IPS-20b (cell line): ENCODE measurements at regions not wholly inside any gene's neighbourhood (a gene's known extent, or its start where the extent isn't known, plus 50 kb on each side); places are given as distances from the start of the nearest gene placed in this dataset.

Experiments used
- H3K27ac ChIP-seq: one replicate; pipeline ENCODE4 v1.5.1; 2013; ENCODE audit warnings: low read length
- H3K27me3 ChIP-seq: 2 replicates; pipeline ENCODE4 v1.6.1; 2013; ENCODE audit warnings: mild to moderate bottlenecking, low read length, inconsistent platforms; ENCODE audit not compliant: insufficient read depth
- H3K36me3 ChIP-seq: 2 replicates; pipeline ENCODE4 v1.6.1; 2013; ENCODE audit warnings: low read depth, mild to moderate bottlenecking, inconsistent platforms, low read length, moderate library complexity; ENCODE audit not compliant: insufficient read depth
- H3K4me1 ChIP-seq: 2 replicates; pipeline ENCODE4 v1.6.1; 2013; ENCODE audit warnings: mild to moderate bottlenecking, control low read depth, inconsistent platforms, low read length, moderate library complexity; ENCODE audit not compliant: insufficient read depth
- H3K4me3 ChIP-seq: 2 replicates; pipeline ENCODE4 v1.5.1; 2013; ENCODE audit warnings: mild to moderate bottlenecking, low read length, inconsistent platforms
- H3K9ac ChIP-seq: 2 replicates; pipeline ENCODE4 v1.6.1; 2013; ENCODE audit warnings: low read depth, mild to moderate bottlenecking, inconsistent platforms, low read length, moderate library complexity
- H3K9me3 ChIP-seq: 2 replicates; pipeline ENCODE4 v1.6.1; 2013; ENCODE audit warnings: mild to moderate bottlenecking, low read depth, low read length, inconsistent platforms; ENCODE audit not compliant: insufficient read depth

DNA sequence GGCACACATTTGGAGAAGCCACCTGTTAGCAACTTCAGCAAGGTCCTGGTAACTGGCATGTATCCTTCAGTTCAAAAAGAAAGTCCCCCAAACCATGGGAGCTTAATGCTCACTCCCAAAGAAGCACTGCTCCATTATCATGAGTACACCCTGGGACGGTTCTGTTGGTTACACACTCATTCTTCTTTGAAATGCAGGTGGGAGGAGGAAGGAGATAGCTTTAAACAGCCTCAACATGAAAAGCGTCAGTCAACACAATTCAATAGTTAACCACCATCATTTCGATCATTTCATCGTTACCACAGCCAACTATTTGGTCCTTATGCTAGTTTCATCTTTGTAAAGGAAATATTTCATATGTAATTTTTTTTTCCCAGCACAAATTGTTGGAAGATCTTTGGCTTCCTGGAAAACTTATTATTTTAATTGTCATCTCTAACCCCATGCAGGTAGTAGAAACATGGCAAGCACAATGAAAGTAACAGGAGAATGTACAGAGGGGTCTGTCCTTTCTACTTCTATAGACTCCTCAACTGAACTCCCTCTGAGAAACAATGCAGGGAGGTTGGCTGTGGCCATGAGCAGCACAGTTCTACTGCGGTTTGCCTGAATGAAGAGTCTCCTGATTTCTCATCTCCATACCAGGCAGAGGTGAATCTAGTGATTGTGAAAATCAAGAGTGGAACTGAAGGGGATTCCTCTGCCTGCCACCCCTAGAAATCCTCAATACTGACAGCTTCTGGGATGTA, 196.4 kb upstream of the FOXN3 start:
- 0 out of 2 replicates have a peak overlapping the region, but pooled peaks have one; percentile 3 for H3K9ac ChIP-seq
- peaks cover 18% of the 10 kb centered on the region for H3K36me3 ChIP-seq
- H3K4me3 ChIP-seq: no peak overlapping the region
- peaks cover 44% of the 10 kb centered on the region for H3K4me1 ChIP-seq
- no peaks in the 10 kb centered on the region for H3K27me3 ChIP-seq
- H3K27ac ChIP-seq: peak overlapping the region; percentile 26
- no peaks in the 10 kb centered on the region for H3K9me3 ChIP-seq

DNA sequence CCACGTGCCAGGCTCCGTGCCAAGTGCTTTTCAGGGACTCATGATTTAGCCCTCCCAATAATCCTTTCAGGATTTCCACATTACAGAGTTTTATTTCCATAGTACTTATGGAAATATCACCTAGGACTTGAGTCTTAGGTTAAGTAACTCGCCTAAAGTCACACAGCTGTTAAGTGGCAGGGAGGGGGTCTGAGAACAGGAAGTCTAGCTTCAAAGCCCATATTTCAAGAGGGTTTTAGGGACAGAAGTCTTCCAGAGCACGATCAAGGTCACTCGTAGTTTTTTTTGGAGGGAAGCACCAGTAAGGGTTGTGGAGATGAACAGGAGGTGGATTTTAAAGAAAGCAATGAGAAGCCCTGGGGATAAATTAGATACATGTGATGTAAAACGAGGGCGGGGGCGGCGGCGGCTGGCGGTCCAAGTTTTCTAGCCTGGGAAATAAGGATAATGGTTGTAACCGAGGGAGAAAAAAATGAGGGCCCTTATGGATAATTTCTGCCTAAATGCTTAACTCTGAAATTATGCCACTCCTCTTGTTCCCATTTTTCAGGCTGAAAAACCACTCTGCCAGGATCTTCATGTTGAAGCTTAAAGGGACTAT, 192.6 kb upstream of the FOXN3 start:
- Histone ChIP-seq H3K4me3 (no peak overlapping the region), H3K9ac (no peak overlapping the region), H3K27ac (no peak overlapping the region), H3K27me3 (no peaks in the 10 kb centered on the region), H3K4me1 (peaks cover 26% of the 10 kb centered on the region), H3K9me3 (no peaks in the 10 kb centered on the region), H3K36me3 (peaks cover 18% of the 10 kb centered on the region)

DNA sequence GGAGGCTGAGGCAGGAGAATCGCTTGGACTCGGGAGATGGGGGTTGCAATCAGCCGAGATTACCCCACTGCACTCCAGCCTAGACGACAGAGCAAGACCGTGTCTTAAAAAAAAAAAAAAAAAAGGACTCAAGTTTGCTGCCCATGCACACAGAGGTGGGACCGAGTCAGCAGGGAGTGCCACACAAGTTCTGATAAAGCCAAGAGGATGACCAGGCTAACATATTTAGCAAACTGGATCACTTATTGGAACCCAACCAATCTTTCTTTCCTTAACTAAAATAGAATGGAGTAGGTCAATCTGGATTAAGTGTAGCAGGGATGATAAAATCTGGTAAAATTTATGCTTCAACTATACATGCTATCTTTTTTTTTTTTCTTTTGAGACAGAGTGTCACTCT, 190.4 kb upstream of the FOXN3 start:
- no peak overlapping the region for H3K9ac ChIP-seq
- H3K27me3 ChIP-seq: no peaks in the 10 kb centered on the region
- H3K4me3 ChIP-seq: no peak overlapping the region
- H3K27ac ChIP-seq: no peak overlapping the region
- peaks cover 18% of the 10 kb centered on the region for H3K36me3 ChIP-seq
- H3K4me1 ChIP-seq: peaks cover 21% of the 10 kb centered on the region; the same call in 1 of the 2 replicates
- no peaks in the 10 kb centered on the region for H3K9me3 ChIP-seq

DNA sequence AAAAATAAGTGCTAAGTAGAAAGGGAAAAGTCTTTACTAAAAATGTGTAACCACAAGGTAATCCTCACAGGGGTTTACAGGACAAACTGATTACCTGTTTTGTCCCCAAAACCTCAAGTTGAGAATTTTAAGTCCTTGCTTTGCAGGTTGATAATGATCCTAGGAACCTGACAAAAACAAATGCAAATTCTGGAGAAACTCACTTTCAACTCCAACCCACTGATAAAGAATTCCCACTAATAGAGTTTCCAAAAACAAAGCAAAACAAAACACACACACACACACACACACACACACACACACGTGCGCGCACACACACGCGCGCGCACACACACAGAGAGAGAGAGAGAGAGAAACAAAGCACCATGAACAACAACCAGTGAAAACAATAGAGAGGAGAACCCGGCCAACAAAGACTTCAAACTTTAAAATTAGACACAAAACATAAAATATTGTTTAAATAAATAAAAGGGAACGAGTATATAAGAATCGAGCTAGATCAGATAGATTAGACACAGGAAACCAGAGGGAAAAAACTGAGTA, 187.0 kb upstream of the FOXN3 start:
- Histone ChIP-seq H3K27ac (no peak overlapping the region), H3K36me3 (peaks cover 5% of the 10 kb centered on the region; the same call in 1 of the 2 replicates), H3K4me3 (no peak overlapping the region), H3K9ac (peak overlapping the region; percentile 26; the same call in 1 of the 2 replicates), H3K9me3 (peaks cover 12% of the 10 kb centered on the region), H3K4me1 (peaks cover 23% of the 10 kb centered on the region; the same call in 1 of the 2 replicates), H3K27me3 (no peaks in the 10 kb centered on the region)

DNA sequence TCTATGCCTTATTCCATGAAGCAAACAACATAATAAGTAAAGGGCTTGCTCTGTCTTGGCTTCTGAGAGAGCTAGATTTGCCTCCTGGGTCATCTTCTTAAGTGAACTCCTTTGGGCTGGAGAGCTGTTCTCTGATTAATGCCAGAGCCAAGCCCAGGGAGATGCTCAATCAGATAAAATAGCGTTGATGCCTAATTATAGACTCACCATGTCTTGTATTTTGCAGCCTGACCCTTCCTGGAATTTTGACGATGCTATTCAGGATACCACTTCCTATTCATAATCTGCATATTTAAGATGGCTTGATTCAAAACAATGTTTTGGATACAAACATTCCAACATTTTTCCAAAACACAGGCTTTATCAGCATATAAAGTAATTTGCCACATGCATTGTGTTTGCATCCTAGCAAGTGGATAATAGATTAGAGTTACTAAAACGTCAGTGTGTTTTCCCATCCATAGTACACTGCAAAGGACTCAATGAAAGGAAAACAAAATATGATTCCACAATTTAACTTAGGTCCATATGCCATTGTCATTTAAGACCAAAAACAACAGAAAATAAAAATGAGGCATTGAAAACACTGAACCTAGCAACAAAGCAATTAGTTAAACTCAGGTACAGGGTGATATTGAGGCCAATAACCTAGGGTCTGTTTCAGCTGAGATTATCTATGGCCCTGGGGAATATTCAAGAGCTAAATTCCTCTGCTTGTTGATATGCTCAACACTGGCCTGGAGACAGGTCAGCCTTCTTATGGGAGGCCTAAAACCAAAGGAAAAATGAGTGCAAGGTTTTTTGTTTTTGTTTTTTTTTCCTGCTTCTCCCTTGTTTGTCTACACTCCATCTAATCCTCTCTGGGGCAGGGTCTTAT, 184.2 kb upstream of the FOXN3 start:
- Histone ChIP-seq H3K9ac (no peak overlapping the region), H3K36me3 (peaks cover 12% of the 10 kb centered on the region), H3K27me3 (no peaks in the 10 kb centered on the region), H3K27ac (no peak overlapping the region), H3K9me3 (peaks cover 31% of the 10 kb centered on the region), H3K4me1 (peaks cover 23% of the 10 kb centered on the region; the same call in 1 of the 2 replicates), H3K4me3 (no peak overlapping the region)

DNA sequence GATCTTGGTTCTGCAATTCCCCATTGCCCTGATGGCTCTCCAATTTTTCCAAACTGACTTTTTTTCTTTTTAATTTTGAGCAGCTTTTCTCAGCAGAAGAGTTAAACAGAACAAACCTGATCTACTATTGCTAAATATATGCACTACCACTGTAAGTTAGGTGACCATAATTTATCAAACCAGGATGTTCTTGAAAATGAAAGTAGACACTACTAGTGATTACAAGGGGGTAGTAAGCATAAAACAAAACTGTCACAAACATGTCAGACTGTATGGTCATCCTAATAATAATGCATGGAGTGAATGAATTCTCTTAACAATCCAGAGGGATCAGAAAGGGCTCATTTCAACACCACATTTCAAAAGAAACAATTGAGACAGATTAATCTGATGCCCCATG, 183.0 kb upstream of the FOXN3 start:
- no peak overlapping the region for H3K4me3 ChIP-seq
- H3K9me3 ChIP-seq: peaks cover 31% of the 10 kb centered on the region
- peaks cover 20% of the 10 kb centered on the region; the same call in 1 of the 2 replicates for H3K4me1 ChIP-seq
- peaks cover 12% of the 10 kb centered on the region for H3K36me3 ChIP-seq
- no peak overlapping the region for H3K9ac ChIP-seq
- no peak overlapping the region for H3K27ac ChIP-seq
- no peaks in the 10 kb centered on the region for H3K27me3 ChIP-seq

DNA sequence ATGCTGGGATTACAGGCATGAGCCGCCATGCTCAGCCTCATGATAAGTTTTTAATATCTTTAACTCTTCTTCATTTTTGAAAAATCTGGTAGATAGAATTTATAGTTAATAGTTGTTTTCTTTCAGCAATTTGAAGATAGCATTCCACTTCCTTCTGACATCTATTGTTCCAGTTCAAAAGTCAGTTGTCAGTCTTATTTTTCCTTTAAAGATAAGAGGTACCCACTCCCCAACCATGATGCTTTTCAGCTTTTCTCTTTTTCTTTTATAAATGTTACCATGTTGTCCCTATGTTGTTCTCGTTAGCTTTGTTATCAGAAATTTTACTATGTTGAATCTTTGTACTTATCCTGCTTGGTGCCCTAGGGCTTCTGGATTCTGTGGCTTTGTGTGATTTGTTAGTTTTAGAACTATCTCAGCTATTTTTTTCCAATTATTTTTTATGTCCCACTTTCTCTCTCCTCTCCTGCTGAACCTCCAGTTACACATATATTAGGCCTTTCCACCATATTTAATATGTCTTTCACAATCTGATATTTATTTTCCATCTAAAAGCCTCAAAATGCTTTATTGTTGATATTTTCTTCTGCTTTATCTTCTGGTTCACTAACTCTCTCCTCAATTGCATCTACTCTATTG, 181.6 kb upstream of the FOXN3 start:
- Histone ChIP-seq H3K9me3 (peaks cover 34% of the 10 kb centered on the region), H3K4me1 (peaks cover 8% of the 10 kb centered on the region; the same call in 1 of the 2 replicates), H3K9ac (no peak overlapping the region), H3K27me3 (no peaks in the 10 kb centered on the region), H3K27ac (no peak overlapping the region), H3K4me3 (no peak overlapping the region), H3K36me3 (peaks cover 17% of the 10 kb centered on the region)

DNA sequence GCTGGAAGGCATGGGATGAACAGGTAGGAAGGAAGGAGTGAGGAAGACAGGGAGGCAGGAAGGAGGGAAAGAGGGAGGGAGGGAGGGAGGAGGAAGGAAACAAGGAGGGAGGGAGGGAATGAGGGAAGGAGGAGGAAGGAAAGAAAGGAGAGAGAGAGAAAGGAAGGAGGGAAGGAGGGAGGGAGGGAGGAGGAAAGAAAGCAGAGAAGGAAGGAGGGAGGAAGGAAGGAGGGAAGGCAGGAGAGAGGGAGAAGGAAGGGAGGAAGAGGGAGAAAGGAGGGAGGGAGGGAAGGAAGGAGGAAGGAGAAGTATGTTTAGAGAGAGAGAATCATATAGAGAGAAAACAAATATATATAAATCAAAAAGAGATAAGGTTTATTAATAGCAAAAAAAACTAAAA, 175.9 kb upstream of the FOXN3 start:
- no peak overlapping the region for H3K27ac ChIP-seq
- no peaks in the 10 kb centered on the region for H3K27me3 ChIP-seq
- H3K4me1 ChIP-seq: peaks cover 15% of the 10 kb centered on the region
- H3K9ac ChIP-seq: no peak overlapping the region
- peaks cover 13% of the 10 kb centered on the region for H3K9me3 ChIP-seq
- 0 out of 2 replicates have a peak, but pooled peaks cover 5% of the 10 kb centered on the region for H3K36me3 ChIP-seq
- no peak overlapping the region for H3K4me3 ChIP-seq

DNA sequence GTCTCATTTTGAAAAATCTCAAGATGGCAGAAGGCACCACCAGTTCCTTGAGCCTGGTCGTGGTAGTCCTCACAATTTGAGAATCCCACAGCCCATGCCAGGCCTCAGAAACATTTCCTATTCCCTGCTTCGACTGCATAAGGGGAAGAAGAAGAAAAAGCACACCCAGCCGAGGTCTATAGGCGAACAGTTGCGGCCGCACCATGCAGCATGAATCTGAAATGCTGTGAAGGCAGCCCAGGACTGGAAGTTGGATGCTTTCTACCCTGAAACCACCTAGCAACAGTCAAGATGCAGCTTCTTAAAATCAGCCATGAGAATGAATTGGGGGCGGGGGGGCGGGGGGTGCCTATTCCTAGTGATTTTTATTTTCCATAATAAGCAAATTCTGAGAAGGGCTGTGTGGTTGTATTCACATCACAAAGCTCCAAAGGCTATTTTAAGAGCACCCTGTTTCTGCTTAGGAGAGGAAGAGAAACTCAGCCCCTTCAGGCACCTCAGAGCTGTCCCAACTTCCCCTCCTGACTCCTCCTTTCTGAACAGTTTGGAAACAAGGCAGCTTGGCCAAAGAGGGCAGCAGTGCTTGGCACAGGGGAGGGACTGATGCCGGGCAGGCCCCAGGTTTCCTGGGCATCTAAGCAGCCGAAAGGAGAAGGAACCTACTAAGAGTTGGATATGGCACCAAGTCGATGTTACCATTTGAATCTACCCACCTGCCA, 172.5 kb upstream of the FOXN3 start:
- Histone ChIP-seq H3K27me3 (no peaks in the 10 kb centered on the region), H3K9ac (no peak overlapping the region), H3K4me1 (peaks cover 15% of the 10 kb centered on the region), H3K36me3 (0 out of 2 replicates have a peak, but pooled peaks cover 4% of the 10 kb centered on the region), H3K27ac (no peak overlapping the region), H3K9me3 (peaks cover 2% of the 10 kb centered on the region; the same call in 1 of the 2 replicates), H3K4me3 (no peak overlapping the region)

DNA sequence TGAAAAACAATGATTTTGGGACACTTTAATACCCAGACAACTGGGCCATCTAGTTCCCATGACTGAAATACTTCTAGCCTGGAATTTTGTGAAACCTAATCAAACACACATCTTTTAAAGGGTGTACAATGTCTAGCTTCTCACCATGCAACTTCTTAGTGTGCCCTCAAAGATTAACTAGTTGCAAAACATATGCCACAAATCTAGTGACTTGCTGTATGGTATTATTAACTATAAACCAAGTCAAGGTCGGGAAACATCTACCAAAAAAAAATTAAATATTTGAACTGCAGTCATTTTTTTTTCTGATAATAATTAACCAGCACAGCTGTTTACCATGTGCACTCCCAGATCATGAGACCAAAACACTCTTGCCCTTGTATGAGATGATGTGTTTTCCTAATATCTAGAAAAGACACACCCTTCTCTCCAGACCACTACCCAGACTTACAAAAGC, 171.8 kb upstream of the FOXN3 start:
- no peaks in the 10 kb centered on the region for H3K9me3 ChIP-seq
- H3K27ac ChIP-seq: no peak overlapping the region
- no peaks in the 10 kb centered on the region for H3K36me3 ChIP-seq
- no peak overlapping the region for H3K4me3 ChIP-seq
- no peak overlapping the region for H3K9ac ChIP-seq
- H3K27me3 ChIP-seq: no peaks in the 10 kb centered on the region
- peaks cover 15% of the 10 kb centered on the region for H3K4me1 ChIP-seq
